ENCODE measurements at regions not wholly inside any gene's neighbourhood (a gene's known extent, or its start where the extent isn't known, plus 50 kb on each side); places are given as distances from the start of the nearest gene placed in this dataset.

DNA sequence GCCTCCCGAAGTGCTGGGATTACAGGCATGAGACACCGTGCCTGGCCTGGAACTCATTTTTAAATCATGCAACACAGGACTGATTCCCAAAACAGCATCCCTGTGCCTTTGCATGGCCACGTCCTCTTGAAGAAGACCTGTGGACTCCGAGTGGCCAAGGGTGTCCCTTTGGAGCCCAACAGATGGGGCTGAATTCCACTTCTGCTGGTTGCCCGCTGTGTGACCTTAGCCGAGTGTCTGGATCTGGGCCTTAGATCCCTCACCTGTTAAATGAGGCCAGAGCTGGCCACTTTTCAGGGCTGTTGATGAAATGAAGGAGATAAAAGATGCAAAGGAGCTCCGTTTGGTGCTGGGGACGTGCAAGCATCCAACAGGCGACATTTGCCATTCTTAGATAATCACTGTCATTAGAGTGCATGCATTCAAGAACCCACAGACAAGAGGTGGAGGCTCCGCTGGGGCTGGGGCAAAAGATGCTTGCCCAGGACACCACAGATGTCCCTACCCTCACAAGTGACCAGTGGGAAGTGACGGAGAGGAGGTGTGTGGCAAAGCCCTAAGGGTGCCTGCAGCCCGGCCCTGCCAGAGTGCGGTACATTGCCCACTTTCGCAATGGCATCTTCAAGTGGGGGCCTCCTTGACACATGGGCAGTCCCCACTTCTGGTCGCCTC, 354.1 kb upstream of the TNRC6C start:
- intact Hi-C loops (cut with DNase I, micrococcal nuclease) = no loop called here
- H3K9me3 Mint-ChIP-seq = no peaks in the 10 kb centered on the region
- Histone ChIP-seq H3K27ac (ENCODE audit: low read depth in 1 of 2, low read length in 2 of 2) (no peak overlapping the region), H3K4me3 (ENCODE audit: low read length) (no peak overlapping the region), H3K4me1 (ENCODE audit: insufficient read depth, low read length) (no peaks in the 10 kb centered on the region), H3K36me3 (ENCODE audit: insufficient read depth, low read length) (no peaks in the 10 kb centered on the region), H3K27me3 (ENCODE audit: control insufficient read depth in 1 of 2, insufficient read depth in 2 of 2, low read length in 2 of 2) (peaks cover 0 to 2% of the 10 kb centered on the region in 2 experiments), H3K9me3 (ENCODE audit: control insufficient read depth in 1 of 2, insufficient read depth in 1 of 2, low read length in 2 of 2) (no peaks in the 10 kb centered on the region)
- H3K4me1 Mint-ChIP-seq (ENCODE audit: low read depth) = peaks cover 6% of the 10 kb centered on the region
- H3K36me3 Mint-ChIP-seq (ENCODE audit: low read depth) = no peaks in the 10 kb centered on the region
- H3K27ac Mint-ChIP-seq = no peak overlapping the region
- POLR2A ChIA-PET = no interaction called here
- ATAC-seq (ENCODE audit: poor library complexity) (no peak), DNase-seq (no peak)
- CTCF ChIA-PET = no interaction called here
- H3K27me3 Mint-ChIP-seq = no peaks in the 10 kb centered on the region
- no peak overlapping the region for H3K4me3 Mint-ChIP-seq
- no peak for TF ChIP-seq CTCF (IDR thresholded peaks at IDR 0.05)

GRCh38 chr17:77604973-77605313, 353.6 kb upstream of the TNRC6C start:
- H3K4me1 Mint-ChIP-seq (ENCODE audit: low read depth) = peaks cover 9% of the 10 kb centered on the region
- intact Hi-C loops (cut with DNase I, micrococcal nuclease) = no loop called here
- no peak for ATAC-seq (ENCODE audit: poor library complexity)
- ChIA-PET POLR2A (no interaction called here), CTCF (no interaction called here)
- H3K9me3 ChIP-seq (ENCODE audit: control insufficient read depth in 1 of 2, insufficient read depth in 1 of 2, low read length in 2 of 2) = no peaks in the 10 kb centered on the region
- DNase-seq = no peak
- H3K27me3 Mint-ChIP-seq = no peaks in the 10 kb centered on the region
- no peak for TF ChIP-seq CTCF (IDR thresholded peaks at IDR 0.05)
- no peaks in the 10 kb centered on the region for H3K36me3 Mint-ChIP-seq (ENCODE audit: low read depth)
- peaks cover 0 to 2% of the 10 kb centered on the region in 2 experiments for H3K27me3 ChIP-seq (ENCODE audit: control insufficient read depth in 1 of 2, insufficient read depth in 2 of 2, low read length in 2 of 2)
- no peaks in the 10 kb centered on the region for H3K9me3 Mint-ChIP-seq
- H3K4me3 Mint-ChIP-seq = no peak overlapping the region
- H3K4me3 ChIP-seq (ENCODE audit: low read length) = no peak overlapping the region
- H3K36me3 ChIP-seq (ENCODE audit: insufficient read depth, low read length) = no peaks in the 10 kb centered on the region
- no peak overlapping the region for H3K27ac ChIP-seq (ENCODE audit: low read depth in 1 of 2, low read length in 2 of 2)
- H3K4me1 ChIP-seq (ENCODE audit: insufficient read depth, low read length) = peaks cover 5% of the 10 kb centered on the region
- H3K27ac Mint-ChIP-seq = no peak overlapping the region

GRCh38 chr17:77606146-77606864, 352.2 kb upstream of the TNRC6C start:
- H3K27ac ChIP-seq (ENCODE audit: low read depth in 1 of 2, low read length in 2 of 2) = no peak overlapping the region
- Mint-ChIP-seq H3K27me3 (no peaks in the 10 kb centered on the region), H3K4me3 (no peak overlapping the region), H3K27ac (no peak overlapping the region), H3K36me3 (ENCODE audit: low read depth) (no peaks in the 10 kb centered on the region), H3K4me1 (ENCODE audit: low read depth) (peaks cover 23% of the 10 kb centered on the region), H3K9me3 (no peaks in the 10 kb centered on the region)
- H3K9me3 ChIP-seq (ENCODE audit: control insufficient read depth in 1 of 2, insufficient read depth in 1 of 2, low read length in 2 of 2) = no peaks in the 10 kb centered on the region
- no peaks in the 10 kb centered on the region for H3K36me3 ChIP-seq (ENCODE audit: insufficient read depth, low read length)
- no peak overlapping the region for H3K4me3 ChIP-seq (ENCODE audit: low read length)
- ATAC-seq (ENCODE audit: poor library complexity) = no peak
- TF ChIP-seq CTCF (IDR thresholded peaks at IDR 0.05) = no peak
- ChIA-PET CTCF (no interaction called here), POLR2A (no interaction called here)
- no peaks in the 10 kb centered on the region for H3K27me3 ChIP-seq (ENCODE audit: control insufficient read depth in 1 of 2, insufficient read depth in 2 of 2, low read length in 2 of 2)
- no peak for DNase-seq
- peaks cover 19% of the 10 kb centered on the region for H3K4me1 ChIP-seq (ENCODE audit: insufficient read depth, low read length)
- intact Hi-C loops (cut with DNase I, micrococcal nuclease) = no loop called here
